Keratinocyte (primary cell): ENCODE measurements at regions not wholly inside any gene's neighbourhood (a gene's known extent, or its start where the extent isn't known, plus 50 kb on each side); places are given as distances from the start of the nearest gene placed in this dataset.

Experiments
- DNase-seq: peaks from one replicate; pipeline ENCODE4 v3.0.0-alpha.2; 2011; ENCODE audit warnings: low read depth, missing footprints, low spot score
- FAIRE-seq: peaks from 2 replicates; lab custom pipeline; 2011; peaks lifted over from hg19 to GRCh38; lab: Jason Lieb, UNC
- H2AFZ ChIP-seq: 2 replicates; pipeline ENCODE4 v1.6.0; 2012; ENCODE audit warnings: low read length, control low read depth, inconsistent platforms; ENCODE audit not compliant: control insufficient read depth
- H3K27ac ChIP-seq: 2 replicates; pipeline ENCODE4 v1.5.1; 2011; ENCODE audit warnings: low read length; ENCODE audit not compliant: control insufficient read depth, insufficient read depth
- H3K27me3 ChIP-seq: 3 replicates; pipeline ENCODE4 v1.6.0; 2011; ENCODE audit warnings: low read length; ENCODE audit not compliant: control insufficient read depth, insufficient read depth; ENCODE audit errors: extremely low read depth
- H3K36me3 ChIP-seq, 2 experiments: 2 replicates in 1 of 2; 3 replicates in 1 of 2; pipeline ENCODE4 v1.5.1; 2011; ENCODE audit warnings: low read length in 2 of 2, mild to moderate bottlenecking in 1 of 2; ENCODE audit not compliant: control insufficient read depth in 2 of 2, insufficient read depth in 2 of 2; ENCODE audit errors: extremely low read depth in 1 of 2
- H3K4me1 ChIP-seq: 3 replicates; pipeline ENCODE4 v1.5.1; 2011; ENCODE audit warnings: low read length; ENCODE audit not compliant: control insufficient read depth, insufficient read depth; ENCODE audit errors: extremely low read depth
- H3K4me2 ChIP-seq: 3 replicates; pipeline ENCODE4 v1.6.0; 2011; ENCODE audit warnings: low read depth, low read length; ENCODE audit not compliant: control insufficient read depth, insufficient read depth; ENCODE audit errors: extremely low read depth
- H3K4me3 ChIP-seq, 3 experiments: fragments of 200-600 bp in 1 of 3; sonication (generic) in 1 of 3; 2 replicates in 2 of 3; 3 replicates in 1 of 3; pipeline ENCODE4 v1.5.1; 2011 to 2016; ENCODE audit warnings: low read length in 3 of 3, mild to moderate bottlenecking in 3 of 3, control low read depth in 2 of 3, inconsistent platforms in 1 of 3, low read depth in 1 of 3, mixed read lengths in 1 of 3, mixed run types in 1 of 3, moderate library complexity in 1 of 3; ENCODE audit not compliant: control insufficient read depth in 2 of 3, insufficient read depth in 2 of 3; ENCODE audit errors: extremely low read depth in 1 of 3
- H3K79me2 ChIP-seq: 2 replicates; pipeline ENCODE4 v1.6.0; 2012; ENCODE audit warnings: low read length; ENCODE audit not compliant: control insufficient read depth, insufficient read depth
- H3K9ac ChIP-seq: 3 replicates; pipeline ENCODE4 v1.6.0; 2011; ENCODE audit warnings: low read length; ENCODE audit not compliant: control insufficient read depth, insufficient read depth; ENCODE audit errors: extremely low read depth
- H3K9me1 ChIP-seq: 3 replicates; pipeline ENCODE4 v1.6.0; 2011; ENCODE audit warnings: low read length; ENCODE audit not compliant: control insufficient read depth, insufficient read depth; ENCODE audit errors: extremely low read depth
- H3K9me3 ChIP-seq: 2 replicates; pipeline ENCODE4 v1.5.1; 2012; ENCODE audit warnings: low read depth, low read length; ENCODE audit not compliant: control insufficient read depth
- H4K20me1 ChIP-seq: 3 replicates; pipeline ENCODE4 v1.6.0; 2011; ENCODE audit warnings: low read length; ENCODE audit not compliant: control insufficient read depth, insufficient read depth; ENCODE audit errors: extremely low read depth
- EZH2 ChIP-seq: IDR thresholded peaks from one replicate; pipeline ENCODE4 v1.6.1; 2012; ENCODE audit warnings: inconsistent platforms, mild to moderate bottlenecking, low read length, moderate library complexity
- dilution Hi-C: fragments of 300-500 bp; cut with MboI; formaldehyde crosslinking; loops from one replicate; pipeline ENCODE4 v1.7.0; 2020; ENCODE audit warnings: low sequenced_read_pairs; ENCODE audit not compliant: extremely low pct_ligation_motif_present
- TF ChIP-seq, protein P1 (sequence below), 3 experiments: IDR thresholded peaks in 1 of 3; conservative IDR thresholded peaks in 1 of 3; optimal IDR thresholded peaks in 1 of 3; 2 replicates in 2 of 3; 3 replicates in 1 of 3; pipeline versions ENCODE3 to v1.5.1; 2011; ENCODE audit warnings: low read length in 3 of 3, mild to moderate bottlenecking in 3 of 3, moderate library complexity in 2 of 3, control low read depth in 1 of 3, inconsistent platforms in 1 of 3; ENCODE audit not compliant: insufficient read depth in 2 of 3; ENCODE audit errors: extremely low read depth in 1 of 3

DNA sequence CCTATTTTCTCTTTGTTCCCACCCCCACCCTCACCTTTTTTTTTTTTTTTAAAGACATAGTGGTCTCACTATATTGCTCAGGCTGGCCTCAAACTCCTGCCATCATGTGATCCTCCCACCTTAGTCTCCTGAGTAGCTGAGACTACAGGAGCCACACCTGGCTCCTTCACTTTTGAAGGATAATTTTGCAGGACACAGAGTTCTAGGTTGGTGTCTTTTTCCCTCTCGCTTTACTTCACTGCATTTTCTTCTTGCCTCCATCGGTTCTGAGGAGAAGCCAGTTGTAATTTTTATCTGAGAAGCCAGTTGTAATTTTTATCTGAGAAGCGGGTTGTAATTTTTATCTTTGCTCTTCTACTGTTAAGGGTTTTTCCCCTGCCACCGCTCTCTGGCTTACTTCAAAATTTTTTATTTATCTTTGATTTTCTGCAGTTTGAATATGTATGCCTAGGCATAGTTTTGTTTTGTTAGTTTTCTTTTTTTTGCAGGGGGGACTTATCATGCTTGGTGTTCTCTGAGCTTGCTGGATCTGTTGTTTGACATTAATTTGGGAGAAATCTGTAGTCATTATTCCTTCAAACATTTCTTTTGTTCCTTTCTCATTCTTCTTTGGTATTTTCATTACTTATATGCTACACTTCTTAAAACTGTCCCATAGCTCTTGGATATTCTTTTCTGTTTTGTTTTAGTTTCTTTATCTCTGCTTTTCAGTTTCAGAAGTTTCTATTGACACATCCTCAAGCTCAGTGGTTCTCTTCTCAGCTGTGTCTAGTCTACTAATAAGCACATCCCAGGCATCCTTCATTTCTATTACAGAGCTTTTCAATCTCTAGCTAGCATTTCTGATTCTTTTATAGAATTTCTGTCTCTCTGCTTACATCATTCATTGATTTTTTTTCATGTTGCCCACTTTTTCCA is 148.2 kb upstream of the CHD1 start:
- no peak overlapping the region for H3K4me3 ChIP-seq
- no peak overlapping the region for H3K9ac ChIP-seq
- H3K27me3 ChIP-seq: no peaks in the 10 kb centered on the region
- H3K4me2 ChIP-seq: no peak overlapping the region
- H3K27ac ChIP-seq: no peak overlapping the region
- no peaks in the 10 kb centered on the region for H3K9me3 ChIP-seq
- H4K20me1 ChIP-seq: no peaks in the 10 kb centered on the region
- no peak for TF ChIP-seq EZH2
- TF ChIP-seq, protein P1, sequence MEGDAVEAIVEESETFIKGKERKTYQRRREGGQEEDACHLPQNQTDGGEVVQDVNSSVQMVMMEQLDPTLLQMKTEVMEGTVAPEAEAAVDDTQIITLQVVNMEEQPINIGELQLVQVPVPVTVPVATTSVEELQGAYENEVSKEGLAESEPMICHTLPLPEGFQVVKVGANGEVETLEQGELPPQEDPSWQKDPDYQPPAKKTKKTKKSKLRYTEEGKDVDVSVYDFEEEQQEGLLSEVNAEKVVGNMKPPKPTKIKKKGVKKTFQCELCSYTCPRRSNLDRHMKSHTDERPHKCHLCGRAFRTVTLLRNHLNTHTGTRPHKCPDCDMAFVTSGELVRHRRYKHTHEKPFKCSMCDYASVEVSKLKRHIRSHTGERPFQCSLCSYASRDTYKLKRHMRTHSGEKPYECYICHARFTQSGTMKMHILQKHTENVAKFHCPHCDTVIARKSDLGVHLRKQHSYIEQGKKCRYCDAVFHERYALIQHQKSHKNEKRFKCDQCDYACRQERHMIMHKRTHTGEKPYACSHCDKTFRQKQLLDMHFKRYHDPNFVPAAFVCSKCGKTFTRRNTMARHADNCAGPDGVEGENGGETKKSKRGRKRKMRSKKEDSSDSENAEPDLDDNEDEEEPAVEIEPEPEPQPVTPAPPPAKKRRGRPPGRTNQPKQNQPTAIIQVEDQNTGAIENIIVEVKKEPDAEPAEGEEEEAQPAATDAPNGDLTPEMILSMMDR (optimal IDR thresholded peaks at IDR 0.05 in 1 of 3, IDR thresholded peaks at IDR 0.05 in 1 of 3, conservative IDR thresholded peaks at IDR 0.05 in 1 of 3; ENCODE audit: extremely low read depth in 1 of 3, insufficient read depth in 2 of 3, low read length in 3 of 3): no peak
- no peak for FAIRE-seq
- H3K9me1 ChIP-seq: no peaks in the 10 kb centered on the region
- H2AFZ ChIP-seq: no peak overlapping the region
- no peaks in the 10 kb centered on the region for H3K79me2 ChIP-seq
- H3K4me1 ChIP-seq: no peaks in the 10 kb centered on the region
- H3K36me3 ChIP-seq: no peaks in the 10 kb centered on the region
- dilution Hi-C loops: no loop called here
- DNase-seq: no peak

DNA sequence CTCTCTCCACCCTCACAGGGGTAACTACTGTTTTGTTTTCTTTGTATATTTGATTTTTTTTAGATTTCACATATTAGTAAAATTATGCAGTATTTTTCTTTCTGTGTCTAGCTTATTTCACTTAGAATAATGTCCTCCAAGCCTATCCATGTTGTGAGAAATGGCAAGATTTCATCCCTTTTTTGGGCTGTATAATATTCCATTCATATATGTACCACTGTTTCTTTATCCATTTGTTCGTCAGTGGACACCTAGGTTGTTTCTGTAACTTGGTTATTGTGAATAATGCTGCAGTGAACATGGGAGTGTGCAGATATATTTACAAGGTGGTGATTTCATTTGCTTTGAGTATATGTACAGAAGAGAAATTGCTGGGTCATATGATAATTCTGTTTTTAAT is 144.0 kb upstream of the CHD1 start:
- Histone ChIP-seq H3K79me2 (no peaks in the 10 kb centered on the region), H3K4me3 (no peak overlapping the region), H3K27ac (no peak overlapping the region), H2AFZ (no peak overlapping the region), H3K9ac (no peak overlapping the region), H3K36me3 (no peaks in the 10 kb centered on the region), H3K9me3 (no peaks in the 10 kb centered on the region), H3K27me3 (no peaks in the 10 kb centered on the region), H3K4me1 (no peaks in the 10 kb centered on the region), H3K9me1 (no peaks in the 10 kb centered on the region), H3K4me2 (no peak overlapping the region), H4K20me1 (no peaks in the 10 kb centered on the region)
- no peak for FAIRE-seq
- dilution Hi-C loops: no loop called here
- TF ChIP-seq EZH2: no peak
- TF ChIP-seq, protein P1 (optimal IDR thresholded peaks at IDR 0.05 in 1 of 3, IDR thresholded peaks at IDR 0.05 in 1 of 3, conservative IDR thresholded peaks at IDR 0.05 in 1 of 3; ENCODE audit: extremely low read depth in 1 of 3, insufficient read depth in 2 of 3, low read length in 3 of 3): no peak
- DNase-seq: no peak
